GM12878 (cell line): ENCODE measurements at regions not wholly inside any gene's neighbourhood (a gene's known extent, or its start where the extent isn't known, plus 50 kb on each side); places are given as distances from the start of the nearest gene placed in this dataset.

Experiments
- ATAC-seq: fragments of 200-7000 bp; cut with Tn5 transposase; 3 replicates; pipeline ENCODE4 v1.9.1; 2020; ENCODE audit warnings: mild to moderate bottlenecking, moderate library complexity
- BruUV-seq: library from RNA; stranded (reverse); fragments of 400-500 nt; replicated peaks from 2 replicates; lab custom pipeline; 2021; lab: Mats Ljungman, UMichigan
- CTCF ChIA-PET: fragments of 300-600 bp; sonication (Branson Sonifier 250); formaldehyde crosslinking; extraction: SDS; loops from one replicate; lab custom pipeline; 2021; ENCODE audit warnings: inconsistent platforms; lab: Yijun Ruan, JAX
- POLR2A ChIA-PET: fragments of 350-600 bp; formaldehyde crosslinking; extraction: SDS; loops from one replicate; lab custom pipeline; 2021; ENCODE audit warnings: inconsistent platforms; lab: Charles Lee
- RAD21 ChIA-PET: fragments of 300-600 bp; sonication (Branson Sonifier 250); formaldehyde crosslinking; loops from one replicate; lab custom pipeline; 2023; ENCODE audit warnings: antibody characterized with exemption; ENCODE audit not compliant: unreplicated experiment; lab: Charles Lee
- SMC1A ChIA-PET: fragments of 300-600 bp; sonication (Branson Sonifier 250); formaldehyde crosslinking; loops from one replicate; lab custom pipeline; 2023; ENCODE audit not compliant: unreplicated experiment, uncharacterized antibody; lab: Charles Lee
- DNase-seq: peaks from one replicate; pipeline ENCODE4 v3.0.0-alpha.2; 2011; ENCODE audit warnings: low read depth, low spot score
- FAIRE-seq: peaks from 3 replicates; lab custom pipeline; 2011; peaks lifted over from hg19 to GRCh38; lab: Jason Lieb, UNC
- H2AFZ ChIP-seq: 2 replicates; pipeline ENCODE4 v1.6.0; 2011; ENCODE audit warnings: low read depth, low read length, control low read depth; ENCODE audit not compliant: control insufficient read depth
- H3K27ac ChIP-seq: 2 replicates; pipeline ENCODE4 v1.5.1; 2011; ENCODE audit warnings: control low read depth; ENCODE audit not compliant: control insufficient read depth, insufficient read depth
- H3K27me3 ChIP-seq, 2 experiments: replicated peaks in 1 of 2; 2 replicates each; pipeline versions ENCODE4 v1.6.0 to v1.6.1; 2011; ENCODE audit warnings: low read length in 1 of 2; ENCODE audit not compliant: control insufficient read depth in 2 of 2, insufficient read depth in 2 of 2
- H3K36me3 ChIP-seq, 2 experiments: 2 replicates each; pipeline ENCODE4 v1.5.1; 2011; ENCODE audit warnings: low read length in 1 of 2; ENCODE audit not compliant: control insufficient read depth in 2 of 2, insufficient read depth in 2 of 2
- H3K4me1 ChIP-seq: 2 replicates; pipeline ENCODE4 v1.6.1; 2011; ENCODE audit warnings: mild to moderate bottlenecking, low read length, moderate library complexity, mixed read lengths; ENCODE audit not compliant: control insufficient read depth, insufficient read depth
- H3K4me2 ChIP-seq: 2 replicates; pipeline ENCODE4 v1.6.0; 2011; ENCODE audit warnings: control low read depth; ENCODE audit not compliant: control insufficient read depth, insufficient read depth
- H3K4me3 ChIP-seq: fragments of 200-600 bp; sonication (generic); 2 replicates; pipeline ENCODE4 v1.5.1; 2016
- H3K79me2 ChIP-seq: 2 replicates; pipeline ENCODE4 v1.6.0; 2011; ENCODE audit warnings: low read length; ENCODE audit not compliant: control insufficient read depth, insufficient read depth
- H3K9ac ChIP-seq: 2 replicates; pipeline ENCODE4 v1.8.0; 2011; ENCODE audit warnings: low read length, control low read depth, mixed read lengths; ENCODE audit not compliant: control insufficient read depth, insufficient read depth
- H3K9me3 ChIP-seq: replicated peaks from 3 replicates; pipeline ENCODE4 v1.5.1; 2011; ENCODE audit warnings: mild to moderate bottlenecking, low read length; ENCODE audit not compliant: control insufficient read depth, insufficient read depth
- H4K20me1 ChIP-seq: 2 replicates; pipeline ENCODE4 v1.6.0; 2011; ENCODE audit not compliant: control insufficient read depth, insufficient read depth
- PAX8 ChIP-seq: fragments of 450-650 bp; IDR thresholded peaks from 2 replicates; pipeline ENCODE4 v1.6.1; 2017; ENCODE audit warnings: mild to moderate bottlenecking, moderate library complexity
- POLR2A ChIP-seq: IDR thresholded peaks from 2 replicates; pipeline ENCODE4 v1.6.1; 2011; ENCODE audit warnings: low read depth, mild to moderate bottlenecking, low read length
- SMAD5 ChIP-seq: IDR thresholded peaks from 2 replicates; pipeline ENCODE4 v1.6.1; 2016; ENCODE audit warnings: antibody characterized with exemption, low read depth
- ZNF217 ChIP-seq: fragments of 450-650 bp; IDR thresholded peaks from 2 replicates; pipeline ENCODE4 v1.6.1; 2017; ENCODE audit warnings: antibody characterized with exemption, mild to moderate bottlenecking
- ZNF274 ChIP-seq: IDR thresholded peaks from one replicate; pipeline ENCODE4 v1.8.0; 2011; ENCODE audit not compliant: insufficient read length, insufficient read depth
- ZNF622 ChIP-seq: fragments of 450-650 bp; IDR thresholded peaks from 2 replicates; pipeline ENCODE4 v1.6.1; 2017; ENCODE audit warnings: mild to moderate bottlenecking, inconsistent platforms
- WGBS: methylation state at CpG from one replicate; pipeline ENCODE4 v1.1.6; 2016; ENCODE audit warnings: low lambda C conversion rate; ENCODE audit not compliant: insufficient replicate concordance, insufficient coverage; ENCODE audit errors: missing lambda C conversion rate; 5-methylcytosine and 5-hydroxymethylcytosine counted together
- in situ Hi-C: fragments of 300-500 bp; cut with MboI; formaldehyde crosslinking; loops from 9 replicates; pipeline ENCODE4 v1.14.3; 2018; ENCODE audit warnings: mixed read lengths
- intact Hi-C: fragments of 100-400 bp; cut with micrococcal nuclease; formaldehyde crosslinking; loops from one replicate; pipeline ENCODE4 v1.14.2; 2022; ENCODE audit not compliant: unreplicated experiment

GRCh38 chr6:166057431-166057830 lies 110.2 kb downstream of the TBXT start:
- ATAC-seq = no peak
- no peaks in the 10 kb centered on the region for H4K20me1 ChIP-seq
- H3K4me1 ChIP-seq = no peaks in the 10 kb centered on the region
- TF ChIP-seq ZNF274 (no peak), ZNF622 (no peak), PAX8 (no peak)
- no peak for DNase-seq
- H3K27me3 ChIP-seq = no peaks in the 10 kb centered on the region
- H3K36me3 ChIP-seq = no peaks in the 10 kb centered on the region
- no peaks in the 10 kb centered on the region for H3K79me2 ChIP-seq
- ChIA-PET POLR2A (no interaction called here), CTCF (no interaction called here), RAD21 (no interaction called here), SMC1A (no interaction called here)
- no peak overlapping the region for H2AFZ ChIP-seq
- H3K4me2 ChIP-seq = no peak overlapping the region
- H3K9me3 ChIP-seq = no peaks in the 10 kb centered on the region; the same call in 2 of the 3 replicates
- H3K4me3 ChIP-seq = no peak overlapping the region
- H3K27ac ChIP-seq = no peak overlapping the region
- no TSS peak for BruUV-seq
- intact Hi-C loops = no loop called here
- in situ Hi-C loops = no loop called here
- WGBS = 0% methylated on average over 2 of the region's 2 CpGs
- no peak for FAIRE-seq
- no peak overlapping the region for H3K9ac ChIP-seq

GRCh38 chr6:166056637-166057036 lies 111.0 kb downstream of the TBXT start:
- Histone ChIP-seq H3K27me3 (no peaks in the 10 kb centered on the region), H3K27ac (no peak overlapping the region), H3K4me1 (no peaks in the 10 kb centered on the region), H3K36me3 (no peaks in the 10 kb centered on the region), H3K9me3 (no peaks in the 10 kb centered on the region; the same call in 2 of the 3 replicates), H3K4me2 (no peak overlapping the region), H2AFZ (no peak overlapping the region), H3K4me3 (no peak overlapping the region), H4K20me1 (no peaks in the 10 kb centered on the region), H3K79me2 (no peaks in the 10 kb centered on the region), H3K9ac (no peak overlapping the region)
- in situ Hi-C loops = no loop called here
- 9% methylated on average over 4 of the region's 4 CpGs for WGBS
- SMC1A ChIA-PET = no interaction called here
- intact Hi-C loops = no loop called here
- CTCF ChIA-PET = no interaction called here
- POLR2A ChIA-PET = no interaction called here
- ATAC-seq = no peak
- DNase-seq = no peak
- TF ChIP-seq SMAD5 = no peak
- TF ChIP-seq POLR2A = no peak
- TF ChIP-seq ZNF217 = no peak
- no peak for FAIRE-seq
- RAD21 ChIA-PET = no interaction called here
- BruUV-seq = no TSS peak
